ENCODE measurements at regions not wholly inside any gene's neighbourhood (a gene's known extent, or its start where the extent isn't known, plus 50 kb on each side); places are given as distances from the start of the nearest gene placed in this dataset.

GRCh38 chr22:48528221-48528915 lies 1299.3 kb downstream of the BRD1 start:
- DNase-seq, result no peak

DNA sequence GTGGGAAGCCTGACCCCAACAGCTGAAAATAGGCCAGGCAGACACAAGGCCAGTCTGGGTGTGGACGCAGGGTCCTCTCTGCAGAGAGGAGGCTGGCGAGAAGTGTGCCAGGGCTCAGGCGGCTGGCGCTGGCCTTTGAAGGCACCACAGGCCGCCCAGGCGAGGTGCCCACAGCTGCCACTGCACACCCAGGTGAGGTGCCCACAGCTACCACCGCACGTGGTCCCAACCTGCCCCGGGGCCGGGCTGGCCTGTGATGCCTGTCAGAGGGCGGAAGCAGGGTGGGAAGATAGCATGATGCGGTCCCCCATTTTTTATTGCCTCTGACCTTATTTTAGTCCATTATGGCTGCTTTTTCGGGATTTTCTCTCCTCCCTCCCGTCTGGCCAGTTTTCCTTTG lies 1303.9 kb downstream of the BRD1 start:
- no peak for DNase-seq

- DNase-seq, result no peak
Measured at GRCh38 chr22:48523091-48523490, 1304.6 kb downstream of the BRD1 start.

DNA sequence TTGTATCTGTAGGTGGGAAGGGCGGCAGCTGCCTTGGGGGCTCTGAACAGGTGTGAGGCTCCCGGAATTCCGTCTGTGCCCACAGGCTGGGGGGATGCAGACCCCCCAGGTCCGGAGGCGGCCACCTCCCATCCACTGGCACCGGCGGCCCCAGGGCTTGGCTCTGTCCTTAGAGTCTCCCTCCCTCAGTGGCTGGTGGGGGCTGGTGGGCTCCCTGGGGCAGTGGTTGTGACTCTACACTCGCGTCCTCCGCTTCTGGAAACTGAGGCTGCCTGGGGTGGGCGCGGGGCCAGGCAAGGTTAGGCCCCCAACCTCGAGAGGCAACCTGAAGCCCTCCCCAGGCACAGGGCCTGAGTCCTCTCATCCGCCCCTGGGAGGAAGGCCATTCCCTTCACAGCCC lies 1305.4 kb downstream of the BRD1 start:
- DNase-seq, result no peak

DNA sequence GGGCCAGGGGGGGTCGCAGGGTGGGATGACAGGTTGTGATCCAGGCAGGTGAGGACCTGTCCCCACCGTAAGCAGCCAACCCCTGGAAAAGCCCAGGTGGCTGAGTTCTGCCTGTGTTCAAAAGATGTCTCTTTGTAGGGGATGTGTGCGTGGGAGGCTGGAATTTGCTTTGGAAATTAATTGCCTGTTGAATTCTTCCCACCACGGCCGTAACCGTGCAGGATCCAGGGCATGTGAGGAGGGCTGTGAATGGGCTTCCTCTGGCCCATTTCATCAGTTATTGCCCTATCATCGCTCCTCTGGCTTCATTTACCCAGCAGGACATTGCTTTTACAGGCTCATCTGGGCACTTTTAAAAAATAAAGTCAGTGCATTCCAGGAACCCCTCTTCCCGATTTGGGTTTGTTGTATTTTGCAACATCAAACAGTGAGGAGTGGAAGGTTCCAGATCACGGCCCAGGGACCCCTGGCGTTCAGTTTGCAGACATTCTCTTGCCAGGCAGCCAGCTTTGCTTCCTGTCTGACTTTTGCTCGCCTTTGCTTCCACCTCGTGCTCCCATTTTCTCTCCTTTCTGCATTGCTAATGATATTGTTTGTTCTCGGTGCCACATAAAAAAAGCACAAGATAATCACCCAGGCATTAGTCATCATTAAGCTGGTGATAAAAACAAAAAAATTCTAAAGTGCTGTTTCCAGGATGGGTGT lies 1306.6 kb downstream of the BRD1 start:
- DNase-seq, result no peak

DNA sequence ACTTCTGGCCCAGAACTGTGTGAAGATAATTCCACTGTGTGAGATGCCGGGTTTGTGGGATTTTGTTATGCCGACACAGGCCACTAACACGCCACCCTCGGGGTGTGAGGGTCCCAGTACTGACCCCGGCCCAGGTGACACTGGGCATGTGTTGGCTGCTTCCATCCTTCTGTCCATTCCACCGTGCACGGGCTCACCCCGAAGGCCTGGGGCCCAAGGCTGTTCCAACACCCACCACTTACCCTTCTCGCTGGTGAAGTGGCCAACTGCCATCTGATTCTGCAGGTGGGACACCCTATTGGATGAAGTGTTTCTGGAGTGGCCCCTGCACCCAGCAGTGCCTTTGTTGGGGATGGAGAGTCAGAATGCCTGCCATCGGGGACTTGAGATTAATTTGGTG lies 1307.5 kb downstream of the BRD1 start:
- DNase-seq, result no peak

GRCh38 chr22:48517039-48518030 lies 1310.3 kb downstream of the BRD1 start:
- DNase-seq, result no peak

DNA sequence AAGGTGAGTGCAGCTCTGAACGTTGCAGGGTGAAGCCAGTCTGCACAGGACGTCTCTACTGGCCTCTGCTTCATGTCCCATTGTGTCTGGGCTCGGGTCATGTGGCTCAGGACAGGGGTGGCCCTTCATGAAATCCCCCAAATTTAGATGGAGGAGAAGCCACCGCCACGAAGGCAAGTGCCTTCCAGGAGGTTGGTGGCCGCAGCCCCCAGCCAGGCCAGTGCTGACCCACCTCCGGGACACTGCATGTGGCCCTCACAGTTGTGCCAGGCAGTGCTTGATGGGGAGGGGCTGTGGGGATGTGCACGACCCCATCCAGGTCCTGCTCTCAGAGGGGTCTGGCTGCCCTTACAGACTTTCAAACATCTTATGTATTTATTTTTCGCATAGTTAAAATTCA lies 1311.1 kb downstream of the BRD1 start:
- no peak for DNase-seq

GRCh38 chr22:48515571-48516200 lies 1312.0 kb downstream of the BRD1 start:
- no peak for DNase-seq

- no peak for DNase-seq
Measured at GRCh38 chr22:48513929-48514328, 1313.7 kb downstream of the BRD1 start.

DNA sequence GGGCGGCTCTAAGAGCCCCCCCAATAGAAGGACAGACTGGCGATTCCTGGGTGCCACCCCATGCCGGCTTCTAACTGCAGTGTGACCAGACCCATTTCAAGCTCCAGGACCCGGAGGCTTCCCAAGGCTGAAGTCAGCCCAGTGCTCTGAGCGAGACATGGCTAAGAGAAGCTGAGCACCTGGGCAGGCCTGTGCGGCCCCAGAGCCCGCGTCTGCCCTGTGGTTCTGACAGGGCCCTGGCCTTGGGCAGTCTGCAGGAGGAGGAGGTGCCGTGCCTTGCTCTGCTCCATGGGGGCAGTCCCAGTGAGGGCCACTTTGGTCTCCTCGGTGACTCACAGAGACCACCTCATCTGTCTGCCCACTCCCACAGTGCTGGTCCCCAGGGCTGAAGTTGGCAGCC lies 1314.2 kb downstream of the BRD1 start:
- no peak for DNase-seq

DNA sequence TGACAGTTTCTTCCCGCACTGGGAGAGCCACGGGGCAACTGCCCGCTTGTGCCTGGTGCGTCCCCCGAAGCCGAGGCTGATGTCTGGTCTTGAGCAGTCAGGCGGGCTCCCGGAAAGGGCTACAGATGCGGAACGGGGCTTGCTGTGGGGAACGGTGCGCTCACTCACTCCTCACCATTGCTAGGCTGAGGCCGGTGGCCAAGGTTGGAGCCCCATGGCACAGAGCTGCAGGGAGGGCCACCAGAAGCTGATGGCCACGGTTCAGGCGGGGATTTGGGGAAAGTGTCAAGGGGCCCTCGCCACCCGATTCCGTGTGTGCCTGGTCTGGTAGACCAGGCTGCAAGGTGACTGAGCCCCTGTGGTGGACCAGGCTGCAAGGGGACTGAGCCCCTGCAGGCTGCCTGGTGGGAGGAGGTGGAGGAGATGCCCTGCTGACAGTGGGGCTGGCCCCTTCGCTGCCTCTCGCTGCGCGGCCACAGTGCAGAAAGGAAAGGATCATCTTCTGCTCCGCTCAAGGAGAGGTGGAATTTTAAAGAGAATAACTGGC lies 1315.8 kb downstream of the BRD1 start:
- DNase-seq, result no peak

DNA sequence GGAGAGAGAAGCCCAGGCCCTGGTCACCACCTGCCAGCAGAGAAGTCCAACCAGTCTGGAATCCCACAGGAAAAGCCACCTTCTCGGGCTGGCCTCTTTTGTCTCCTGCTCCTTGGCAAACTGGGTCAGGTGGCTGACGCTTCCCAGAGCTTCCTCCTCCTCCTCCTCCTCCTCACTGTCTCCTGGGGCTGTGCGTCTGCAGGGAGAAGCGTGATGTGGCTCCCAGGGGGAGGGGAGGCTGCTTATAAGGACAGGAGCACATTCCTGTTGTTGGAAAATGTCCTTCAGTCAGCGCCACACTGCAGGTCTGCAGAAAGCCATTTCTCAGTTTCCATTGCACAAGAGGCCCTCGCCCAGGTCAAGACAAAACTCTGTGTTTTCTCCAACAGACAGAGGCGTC lies 1316.5 kb downstream of the BRD1 start:
- DNase-seq, result no peak

- DNase-seq, result no peak
Measured at GRCh38 chr22:48510599-48510998, 1317.1 kb downstream of the BRD1 start.

DNA sequence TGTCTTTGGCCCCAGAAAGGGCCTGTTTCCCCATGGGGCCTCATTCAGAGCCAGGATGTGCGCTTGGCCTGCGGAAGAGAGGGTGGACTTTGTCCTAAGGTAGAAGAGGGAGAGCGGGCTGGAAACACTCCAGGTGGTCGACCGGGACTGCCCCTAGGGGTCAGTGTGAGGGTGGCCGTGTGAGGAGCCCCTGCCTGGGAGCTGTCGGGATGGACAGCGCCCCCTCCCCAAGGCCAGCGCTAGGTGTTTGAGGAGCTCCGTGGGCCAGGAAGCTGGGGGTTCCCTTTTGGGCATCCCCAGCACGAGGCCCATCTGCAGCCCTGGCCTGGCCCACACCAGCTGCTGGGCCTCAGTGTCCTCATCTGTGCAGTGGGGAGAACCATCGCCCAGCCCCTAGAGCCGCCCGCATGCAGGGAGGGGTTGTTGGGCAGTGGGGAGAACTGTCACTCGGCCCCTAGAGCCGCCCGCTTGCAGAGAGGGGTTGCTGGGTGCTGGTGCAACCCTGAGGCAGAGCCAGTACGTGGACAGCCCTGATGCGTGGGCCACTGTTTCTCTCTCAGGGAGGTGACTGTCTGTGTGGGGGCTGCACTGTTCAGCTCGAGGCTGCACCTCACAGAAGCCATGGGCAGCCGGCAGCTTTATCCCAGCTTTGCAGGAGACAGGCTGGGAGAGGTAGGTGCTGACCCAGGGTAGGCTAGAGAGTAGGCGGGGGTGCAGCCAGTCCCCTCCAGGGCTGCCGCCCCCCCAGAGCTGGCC lies 1319.9 kb downstream of the BRD1 start:
- DNase-seq, result no peak

- DNase-seq, result no peak
Measured at GRCh38 chr22:48507171-48507570, 1320.5 kb downstream of the BRD1 start.

DNA sequence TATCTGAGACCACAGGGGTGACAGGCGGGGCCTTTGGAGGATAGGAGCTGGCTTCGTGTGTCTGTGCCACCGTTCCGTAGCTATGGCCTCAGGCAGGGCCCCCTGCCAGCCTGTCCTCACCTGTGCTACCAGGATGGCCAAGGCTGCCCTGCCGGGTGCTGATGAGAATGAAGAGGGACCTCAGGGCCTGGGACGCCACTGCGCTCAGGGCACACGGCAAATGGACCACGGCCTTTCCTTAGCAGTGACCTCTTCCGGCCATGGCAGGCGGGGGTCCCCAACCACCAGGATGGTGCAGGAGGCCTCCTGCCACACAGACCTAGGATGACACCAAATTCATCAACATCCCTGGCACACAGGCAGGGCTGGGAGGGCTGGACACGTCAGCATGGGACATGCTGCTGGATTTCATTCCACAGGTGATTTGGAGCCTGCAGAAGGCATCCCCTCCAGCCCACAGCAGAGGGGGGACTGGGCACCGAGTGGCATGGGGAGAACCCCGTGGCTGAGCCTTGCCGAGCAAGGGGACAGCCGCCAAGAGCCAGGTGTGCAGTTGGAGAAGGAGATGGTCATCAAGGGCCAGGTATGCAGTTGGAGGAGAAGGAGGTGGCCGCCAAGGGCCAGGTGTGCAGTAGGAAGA lies 1321.0 kb downstream of the BRD1 start:
- DNase-seq, result no peak

- no peak for DNase-seq
Measured at GRCh38 chr22:48505891-48506290, 1321.8 kb downstream of the BRD1 start.

DNA sequence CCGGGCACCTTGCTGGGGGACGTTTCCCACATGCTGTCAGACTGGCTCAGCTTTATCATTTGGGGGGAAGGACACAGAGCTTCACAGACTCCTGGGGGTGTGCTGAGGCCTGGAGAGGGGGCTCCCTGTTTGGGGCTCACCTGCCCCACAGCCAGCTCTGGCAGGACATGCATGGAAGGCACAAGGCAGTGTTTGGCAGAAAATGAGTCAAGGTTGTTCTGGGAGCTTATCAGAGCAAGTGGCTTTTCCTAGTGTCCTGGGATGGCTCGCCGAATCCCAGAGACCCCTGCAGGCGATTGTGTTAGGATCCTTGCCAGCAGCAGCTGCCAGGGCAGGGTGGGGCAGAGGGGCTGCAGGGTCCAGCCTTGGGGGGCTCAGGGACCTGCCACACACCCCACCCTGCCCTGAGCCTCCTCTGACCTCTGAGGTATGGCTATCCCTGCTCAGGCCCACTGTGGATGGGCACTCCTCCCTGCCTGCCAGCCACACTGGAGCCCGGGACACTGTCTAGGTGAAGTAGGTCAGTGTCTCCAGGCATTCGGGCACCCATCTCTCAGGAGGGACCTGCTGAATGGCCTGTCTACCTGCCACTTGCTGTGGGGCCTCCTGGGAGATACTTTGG lies 1323.0 kb downstream of the BRD1 start:
- DNase-seq, result no peak

DNA sequence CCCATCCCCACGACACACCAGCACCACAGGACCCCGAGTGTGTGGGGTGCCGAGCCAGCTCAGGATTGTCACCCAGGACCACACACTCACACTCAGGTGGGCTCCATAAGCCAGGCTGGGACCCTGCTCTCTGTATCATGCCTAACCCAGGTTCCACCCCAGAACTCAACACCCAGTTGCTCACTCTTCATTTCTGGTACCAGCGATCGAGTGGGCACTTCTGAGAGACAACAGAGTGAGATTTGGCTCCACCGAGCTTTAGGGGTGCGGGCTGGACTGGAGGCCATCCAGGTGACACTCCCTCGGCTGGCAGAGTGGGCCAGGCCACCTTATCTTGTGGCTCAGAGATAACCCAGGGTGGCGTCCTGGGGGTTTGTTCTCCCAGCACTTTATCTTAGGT lies 1323.8 kb downstream of the BRD1 start:
- no peak for DNase-seq
